Heart right ventricle (tissue), 16 donors: ENCODE measurements at regions not wholly inside any gene's neighbourhood (a gene's known extent, or its start where the extent isn't known, plus 50 kb on each side); places are given as distances from the start of the nearest gene placed in this dataset.
"Not testable (repeated sequence)": the region's sequence is repeated elsewhere in the genome, so short reads cannot be mapped to it uniquely, and the experiment has no call there.

Source experiments
- ATAC-seq, 8 donors: fragments of 200-7000 bp; cut with Tn5 transposase; one replicate each; pipeline ENCODE4 v1.9.1; 2020; ENCODE audit warnings: mild to moderate bottlenecking in 8 of 8, moderate library complexity in 8 of 8, moderate number of reproducible peaks in 1 of 8
- DNase-seq, 2 donors: peaks; one replicate each; pipeline ENCODE4 v3.0.0-alpha.2; 2020
- H3K27ac ChIP-seq, 10 donors: fragments of 200-600 bp; sonication (generic) in 2 of 10; one replicate each; pipeline versions ENCODE4 v1.5.0 to v1.8.0; 2020 to 2022; ENCODE audit warnings: mild to moderate bottlenecking in 3 of 10
- H3K27me3 ChIP-seq, 7 donors: fragments of 200-600 bp; one replicate each; pipeline ENCODE4 v1.8.0; 2021 to 2022; ENCODE audit warnings: mild to moderate bottlenecking in 2 of 7
- H3K36me3 ChIP-seq, 9 donors: fragments of 200-600 bp; sonication (generic) in 1 of 9; one replicate each; pipeline versions ENCODE4 v1.5.0 to v1.8.0; 2020 to 2022; ENCODE audit warnings: mild to moderate bottlenecking in 2 of 9
- H3K4me1 ChIP-seq, 9 donors: fragments of 200-600 bp; sonication (generic) in 1 of 9; one replicate each; pipeline versions ENCODE4 v1.5.0 to v1.8.0; 2020 to 2022; ENCODE audit warnings: mild to moderate bottlenecking in 4 of 9
- H3K4me3 ChIP-seq, 10 donors: fragments of 200-600 bp; sonication (generic) in 2 of 10; one replicate each; pipeline versions ENCODE4 v1.5.0 to v1.8.0; 2020 to 2022; ENCODE audit warnings: mild to moderate bottlenecking in 7 of 10, moderate library complexity in 2 of 10
- H3K9me3 ChIP-seq, 11 donors: fragments of 200-600 bp in 10 of 11; sonication (generic) in 2 of 11; one replicate each; pipeline versions ENCODE4 v1.5.0 to v1.8.0; 2013 to 2022; ENCODE audit warnings: mild to moderate bottlenecking in 2 of 11, control low read depth in 1 of 11, moderate library complexity in 1 of 11
- WGBS, 2 donors: extraction: QIAGEN DNeasy Blood & Tissue Kit; methylation state at CpG; one replicate each; pipeline ENCODE4 v1.1.7; 2013; ENCODE audit warnings: inconsistent platforms in 1 of 2; 5-methylcytosine and 5-hydroxymethylcytosine counted together
- intact Hi-C, 10 donors: fragments of 100-400 bp; cut with DNase I; formaldehyde crosslinking; loops; one replicate each; pipeline versions ENCODE4 v1.11.1 to v1.14.2; 2022
- TF ChIP-seq, protein P1 (sequence below), 9 donors: fragments of 200-600 bp; sonication (generic) in 2 of 9; IDR thresholded peaks; one replicate each; pipeline versions ENCODE4 v1.5.0 to v1.8.0; 2021 to 2022; ENCODE audit warnings: antibody characterized with exemption in 9 of 9, mild to moderate bottlenecking in 5 of 9, moderate library complexity in 1 of 9
- donor health status: Arrhythmogenic right ventricular cardiomyopathy.
- donor health status: ischemic (EF 13 %, LVEDD 7.1; RV severe dilation, severe dysfunction).
- donor health status: healthy with polysubstance abuse.
- donor health status: DM: no; HTN: yes; CAD: no.
- donor health status: DM: no; HTN: no; CAD: no.
- donor health status: ischemic (EF 25% LVEDD 6.9; RV normal size, moderate dysfunction).
- donor health status: ischemic (EF 25% LVEDD 5.7; RV mildly dilated, moderate dysfunction).
- donor health status: healthy.
- donor health status: DM: yes; HTN: yes; CAD: no.
- donor health status: Ischemic cardiomyopathy.
- donor health status: ischemic (EF 35%, LVEDD 5.7; RV mildly dilated, moderate dysfunction).
- donor health status: nonischemic (EF 11% LVEDD 7.7; RV severe dilation, severe dysfunction).
- donor health status: DM: yes; HTN: yes; CAD: no.
- donor health status: PGD.
- donor health status: ischemic (EF 29% LVEDD 5.4; RV normal size, mild dysfunction).
- donor health status: nonischemic (EF 23%, LVEDD 6.1; RV moderate dilation, normal function).

DNA sequence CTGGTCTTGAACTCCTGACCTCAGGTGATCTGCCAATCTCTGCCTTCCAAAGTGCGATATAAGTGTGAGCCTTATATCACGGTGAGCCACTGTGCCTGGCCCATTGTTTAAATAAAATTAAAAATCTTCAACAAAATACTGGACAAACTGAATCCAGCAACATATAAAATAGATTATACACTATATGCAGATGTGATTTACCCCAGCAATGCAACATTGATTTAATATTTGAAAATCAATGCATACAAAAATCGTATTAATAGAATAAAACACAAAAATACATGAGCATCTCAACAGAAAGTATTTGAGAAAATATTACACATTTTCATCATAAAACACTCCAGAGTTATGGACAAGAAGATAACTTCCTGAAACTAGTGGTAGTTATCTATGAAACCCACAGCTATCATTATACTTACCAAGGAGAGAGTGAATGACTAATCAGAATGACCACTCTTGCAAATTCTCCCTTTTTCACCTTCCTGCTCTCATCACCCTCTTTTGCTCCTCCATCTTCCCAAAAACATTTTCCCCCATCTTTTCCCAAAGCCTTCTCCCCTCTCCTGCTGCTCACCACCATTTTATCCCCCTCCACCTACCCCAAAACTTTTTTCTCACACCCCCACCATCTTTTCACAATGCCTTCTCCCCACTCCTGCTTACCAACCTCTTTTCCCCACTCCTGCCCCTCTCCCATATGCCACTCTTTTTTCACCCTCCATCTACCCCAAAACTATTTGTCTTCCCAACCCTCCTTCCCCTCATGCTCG is 122.1 kb upstream of the VPREB1 start:
- Histone ChIP-seq H3K36me3 (no peaks in the 10 kb centered on the region), H3K27ac (no peak overlapping the region), H3K4me3 (no peak overlapping the region), H3K4me1 (no peaks in the 10 kb centered on the region), H3K9me3 (no peaks in the 10 kb centered on the region), H3K27me3 (peaks cover 0 to 57% (median 32%) of the 10 kb centered on the region in 7 donors)
- ATAC-seq (no peak), DNase-seq (no peak)
- TF ChIP-seq, protein P1, sequence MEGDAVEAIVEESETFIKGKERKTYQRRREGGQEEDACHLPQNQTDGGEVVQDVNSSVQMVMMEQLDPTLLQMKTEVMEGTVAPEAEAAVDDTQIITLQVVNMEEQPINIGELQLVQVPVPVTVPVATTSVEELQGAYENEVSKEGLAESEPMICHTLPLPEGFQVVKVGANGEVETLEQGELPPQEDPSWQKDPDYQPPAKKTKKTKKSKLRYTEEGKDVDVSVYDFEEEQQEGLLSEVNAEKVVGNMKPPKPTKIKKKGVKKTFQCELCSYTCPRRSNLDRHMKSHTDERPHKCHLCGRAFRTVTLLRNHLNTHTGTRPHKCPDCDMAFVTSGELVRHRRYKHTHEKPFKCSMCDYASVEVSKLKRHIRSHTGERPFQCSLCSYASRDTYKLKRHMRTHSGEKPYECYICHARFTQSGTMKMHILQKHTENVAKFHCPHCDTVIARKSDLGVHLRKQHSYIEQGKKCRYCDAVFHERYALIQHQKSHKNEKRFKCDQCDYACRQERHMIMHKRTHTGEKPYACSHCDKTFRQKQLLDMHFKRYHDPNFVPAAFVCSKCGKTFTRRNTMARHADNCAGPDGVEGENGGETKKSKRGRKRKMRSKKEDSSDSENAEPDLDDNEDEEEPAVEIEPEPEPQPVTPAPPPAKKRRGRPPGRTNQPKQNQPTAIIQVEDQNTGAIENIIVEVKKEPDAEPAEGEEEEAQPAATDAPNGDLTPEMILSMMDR (IDR thresholded peaks at IDR 0.05), result no peak
- intact Hi-C loops, result no loop called here
- WGBS, 2 donors, result 83% methylated on average over 4 of the region's 4 CpGs

DNA sequence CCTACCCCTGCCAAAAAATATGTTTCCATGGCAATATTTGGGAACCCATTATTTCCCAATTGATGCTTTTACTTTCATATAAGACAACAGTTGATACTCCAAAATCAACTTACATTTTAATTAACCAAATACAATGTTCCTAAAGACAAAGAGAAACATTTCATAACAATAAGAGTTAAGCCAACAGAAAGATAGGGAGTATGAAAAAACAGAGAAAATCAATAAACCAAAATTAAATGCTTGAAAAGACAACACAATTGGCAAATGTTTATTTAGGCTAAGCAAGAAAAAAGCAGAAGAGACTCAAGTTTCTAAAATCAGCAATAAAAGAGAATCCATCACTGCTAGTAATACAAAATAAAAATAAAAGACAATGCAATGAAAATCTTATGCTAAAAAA is 123.1 kb upstream of the VPREB1 start:
- no peak overlapping the region for H3K4me3 ChIP-seq
- H3K27me3 ChIP-seq, result peaks cover 0 to 68% (median 32%) of the 10 kb centered on the region in 7 donors
- no peak for ATAC-seq
- no peak overlapping the region for H3K27ac ChIP-seq
- TF ChIP-seq, protein P1 (IDR thresholded peaks at IDR 0.05), result no peak
- DNase-seq, result no peak
- no peaks in the 10 kb centered on the region for H3K4me1 ChIP-seq
- no peaks in the 10 kb centered on the region for H3K36me3 ChIP-seq
- H3K9me3 ChIP-seq, result no peaks in the 10 kb centered on the region
- intact Hi-C loops, result no loop called here

DNA sequence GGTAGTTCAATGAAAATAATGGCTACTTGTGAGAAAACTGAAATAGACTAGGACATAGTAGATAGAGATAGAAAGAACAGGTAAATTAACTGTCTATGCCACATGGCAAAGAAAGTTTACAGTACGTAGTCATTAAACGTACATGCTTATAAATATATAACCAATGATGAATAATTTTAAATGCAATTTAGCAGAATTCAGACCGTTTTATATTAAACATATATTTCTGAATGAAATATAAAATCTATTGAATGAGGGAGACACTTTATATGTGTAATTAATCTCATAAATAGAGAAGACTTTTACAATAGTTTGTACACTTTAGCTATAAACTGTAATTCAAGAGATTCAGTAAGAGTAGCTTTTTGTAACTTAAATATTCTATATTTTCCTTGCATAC is 124.4 kb upstream of the VPREB1 start:
- no peak for DNase-seq
- H3K36me3 ChIP-seq, result no peaks in the 10 kb centered on the region
- WGBS, 2 donors, result 82 to 86% methylated on average over 3 of the region's 3 CpGs
- H3K9me3 ChIP-seq, result no peaks in the 10 kb centered on the region
- no peak overlapping the region for H3K27ac ChIP-seq
- no peaks in the 10 kb centered on the region for H3K4me1 ChIP-seq
- TF ChIP-seq, protein P1 (IDR thresholded peaks at IDR 0.05), result no peak
- intact Hi-C loops, result no loop called here
- ATAC-seq, result no peak
- peaks cover 0 to 71% (median 32%) of the 10 kb centered on the region in 7 donors for H3K27me3 ChIP-seq
- H3K4me3 ChIP-seq, result no peak overlapping the region

DNA sequence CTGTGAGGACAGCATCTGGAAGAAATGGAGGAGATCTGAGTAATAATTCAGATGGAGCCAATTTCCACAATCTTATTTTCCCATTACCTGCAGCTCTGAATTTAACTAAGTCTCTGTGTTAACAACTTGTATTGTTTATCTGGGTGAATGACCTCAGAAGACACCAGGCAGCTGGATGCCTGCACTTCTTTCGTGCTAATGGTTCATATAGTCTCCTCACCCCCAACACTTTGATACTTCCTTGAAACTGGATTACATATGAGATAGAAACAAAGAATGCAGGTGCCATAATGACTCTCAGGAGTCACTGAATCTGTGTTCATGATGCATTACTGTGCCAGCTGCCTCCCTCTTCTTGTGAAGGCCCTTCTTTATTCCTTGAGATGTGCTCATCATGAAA is 125.6 kb upstream of the VPREB1 start:
- H3K27me3 ChIP-seq, result peaks cover 0 to 67% (median 32%) of the 10 kb centered on the region in 7 donors

DNA sequence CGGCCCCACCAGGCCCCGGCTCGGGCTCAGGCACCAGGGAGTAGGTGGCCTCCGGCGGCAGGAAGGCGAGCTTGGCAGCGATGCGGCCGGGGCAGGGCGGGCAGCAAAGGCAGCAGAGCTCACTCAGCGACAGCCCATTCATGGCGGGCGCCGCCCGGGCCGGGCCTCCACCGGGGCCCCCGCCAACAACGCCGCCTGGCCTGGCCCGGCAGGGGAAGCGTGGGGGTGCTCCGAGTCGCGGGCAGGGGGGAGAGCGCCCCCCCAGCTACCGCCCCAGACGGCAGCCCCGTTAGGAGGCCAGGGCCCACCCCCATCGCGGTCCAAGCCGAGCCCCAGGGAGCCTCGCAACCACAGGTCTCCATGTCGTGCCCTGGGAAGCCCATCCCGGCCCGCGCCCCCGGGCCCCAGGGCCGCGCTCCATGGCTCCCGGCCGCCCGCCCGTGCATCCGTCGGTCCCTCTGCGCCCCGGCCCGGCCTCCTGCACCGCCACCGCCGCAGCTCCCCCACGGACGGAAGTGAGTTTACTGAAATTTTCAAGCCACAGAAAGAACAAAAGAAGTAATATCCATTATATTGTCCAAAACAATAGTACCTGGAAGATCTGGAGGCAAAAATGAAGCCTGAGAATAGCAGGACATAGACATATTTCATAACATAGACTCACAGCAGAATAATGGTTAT is 126.6 kb upstream of the VPREB1 start:
- ATAC-seq, result not testable (repeated sequence)

More for the DNA sequence above, 125.6 kb upstream of the VPREB1 start:
- Histone ChIP-seq H3K4me3 (no peak overlapping the region), H3K27ac (no peak overlapping the region), H3K9me3 (no peaks in the 10 kb centered on the region), H3K4me1 (no peaks in the 10 kb centered on the region), H3K36me3 (no peaks in the 10 kb centered on the region)
- intact Hi-C loops, result no loop called here
- ATAC-seq (no peak), DNase-seq (no peak)
- 73 to 78% methylated on average over 1 of the region's 1 CpG for WGBS, 2 donors
- TF ChIP-seq, protein P1 (IDR thresholded peaks at IDR 0.05), result no peak

DNA sequence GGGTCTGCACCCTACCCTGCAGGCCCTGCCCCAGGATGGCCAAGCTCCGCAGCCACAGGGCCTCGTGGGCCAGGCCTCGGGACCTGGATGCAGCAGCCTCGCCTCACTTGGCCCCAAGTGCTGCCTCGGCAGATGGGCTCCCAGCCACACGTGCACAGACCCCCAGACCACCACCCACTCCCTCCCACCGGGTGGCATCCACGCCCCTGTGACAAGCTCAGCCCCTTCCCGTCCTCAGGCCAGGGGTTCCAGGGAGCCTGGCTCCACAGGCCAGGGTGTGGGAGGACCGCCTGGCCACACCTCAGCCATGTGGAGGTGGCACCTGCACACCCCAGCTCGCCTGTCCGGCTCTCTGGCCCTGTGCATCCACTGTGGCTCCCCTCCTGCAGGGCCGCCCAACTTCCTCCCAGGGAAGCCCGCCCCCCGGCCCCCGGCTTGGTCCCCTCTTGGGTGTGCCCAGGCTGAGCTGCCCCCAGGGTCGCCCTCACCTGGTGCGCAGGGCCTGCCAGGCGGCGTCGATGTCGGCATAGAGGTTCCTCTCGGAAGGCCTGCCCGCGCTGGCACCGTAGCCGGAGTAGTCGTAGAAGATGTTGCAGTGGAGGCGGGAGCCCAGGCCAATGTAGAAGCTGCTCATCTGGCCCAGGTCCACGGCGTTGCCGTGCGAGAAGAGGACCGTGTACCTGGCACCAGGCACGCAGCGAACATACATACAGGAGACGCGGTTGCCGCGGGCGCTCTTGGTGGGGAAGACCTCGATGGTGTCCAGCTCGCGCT is 127.4 kb upstream of the VPREB1 start:
- 79 to 81% methylated on average over 26 to 40 of the region's 44 CpGs for WGBS, 2 donors
- H3K4me1 ChIP-seq, ATAC-seq, H3K9me3 ChIP-seq, DNase-seq, intact Hi-C loops, H3K36me3 ChIP-seq, H3K27ac ChIP-seq: not testable (repeated sequence)
- H3K4me3 ChIP-seq, result peak overlapping the region in 2 of 10 donors; percentile 42 to 44
- H3K27me3 ChIP-seq, result peaks cover 0 to 56% (median 29%) of the 10 kb centered on the region in 7 donors

More for the DNA sequence above, 126.6 kb upstream of the VPREB1 start:
- H3K36me3 ChIP-seq, H3K27ac ChIP-seq, intact Hi-C loops, DNase-seq, H3K4me1 ChIP-seq, H3K9me3 ChIP-seq: not testable (repeated sequence)
- 26 to 35% methylated on average over 34 to 54 of the region's 54 CpGs for WGBS, 2 donors
- H3K27me3 ChIP-seq, result peaks cover 0 to 58% (median 29%) of the 10 kb centered on the region in 7 donors
- peak overlapping the region in 2 of 10 donors; percentile 42 to 44 for H3K4me3 ChIP-seq
